GM21390 (cell line): ENCODE measurements at regions not wholly inside any gene's neighbourhood (a gene's known extent, or its start where the extent isn't known, plus 50 kb on each side); places are given as distances from the start of the nearest gene placed in this dataset.
"Not testable (repeated sequence)": the region's sequence is repeated elsewhere in the genome, so short reads cannot be mapped to it uniquely, and the experiment has no call there.

Experiments
- ATAC-seq: cut with Tn5 transposase; IDR thresholded peaks from one replicate; pipeline ENCODE4 v1.9.1; 2021; ENCODE audit not compliant: unreplicated experiment

- peak; percentile 67 for ATAC-seq
These were observed 51.8 kb upstream of the MYB start for GRCh38 chr6:135129136-135129856.

GRCh38 chr6:135128268-135128914, 52.7 kb upstream of the MYB start:
- ATAC-seq, result peak; percentile 85

- no peak for ATAC-seq
These were observed 54.4 kb upstream of the MYB start for GRCh38 chr6:135126729-135127128.

- no peak for ATAC-seq
These were observed 55.1 kb upstream of the MYB start for GRCh38 chr6:135126034-135126433.

- ATAC-seq, result no peak
These were observed 59.7 kb upstream of the MYB start for GRCh38 chr6:135121434-135121833.

GRCh38 chr6:135118134-135118730, 62.9 kb upstream of the MYB start:
- ATAC-seq, result no peak

- no peak for ATAC-seq
These were observed 62.9 kb upstream of the HBS1L start for GRCh38 chr6:135117413-135117968.

- ATAC-seq, result no peak
These were observed 61.9 kb upstream of the HBS1L start for GRCh38 chr6:135116571-135116970.

- ATAC-seq, result no peak
These were observed 61.2 kb upstream of the HBS1L start for GRCh38 chr6:135115834-135116233.

- ATAC-seq, result no peak
These were observed 60.8 kb upstream of the HBS1L start for GRCh38 chr6:135115411-135115810.

GRCh38 chr6:135114355-135115145, 59.9 kb upstream of the HBS1L start:
- ATAC-seq, result peak; percentile 62

- no peak for ATAC-seq
These were observed 59.2 kb upstream of the HBS1L start for GRCh38 chr6:135113860-135114259.

- ATAC-seq, result not testable (repeated sequence)
These were observed 58.3 kb upstream of the HBS1L start for GRCh38 chr6:135112951-135113350.

GRCh38 chr6:135110261-135110781, 55.7 kb upstream of the HBS1L start:
- not testable (repeated sequence) for ATAC-seq

GRCh38 chr6:135109761-135110160, 55.1 kb upstream of the HBS1L start:
- no peak for ATAC-seq

- ATAC-seq, result no peak
These were observed 54.1 kb upstream of the HBS1L start for GRCh38 chr6:135108692-135109091.

GRCh38 chr6:135106611-135107010, 52.0 kb upstream of the HBS1L start:
- no peak for ATAC-seq

GRCh38 chr6:135105710-135106109, 51.1 kb upstream of the HBS1L start:
- ATAC-seq, result no peak

- ATAC-seq, result no peak
These were observed 50.7 kb upstream of the HBS1L start for GRCh38 chr6:135105299-135105698.
